Nephron progenitor cell (in vitro differentiated cells): ENCODE measurements at regions not wholly inside any gene's neighbourhood (a gene's known extent, or its start where the extent isn't known, plus 50 kb on each side); places are given as distances from the start of the nearest gene placed in this dataset.
"Not testable (repeated sequence)": the region's sequence is repeated elsewhere in the genome, so short reads cannot be mapped to it uniquely, and the experiment has no call there.

Experiments used
- DNase-seq: peaks from one replicate; pipeline ENCODE4 v3.0.0; 2021
- H3K27ac Mint-ChIP-seq: 2 replicates; pipeline ENCODE4 v1.8.0; 2021; ENCODE audit warnings: mild to moderate bottlenecking, moderate library complexity, mixed read lengths
- H3K27me3 Mint-ChIP-seq: 2 replicates; pipeline ENCODE4 v1.8.0; 2021; ENCODE audit warnings: mild to moderate bottlenecking, low read depth, mixed read lengths; ENCODE audit not compliant: poor library complexity
- H3K36me3 Mint-ChIP-seq: 2 replicates; pipeline ENCODE4 v1.8.0; 2021; ENCODE audit warnings: low read depth, mixed read lengths
- H3K4me1 Mint-ChIP-seq: 2 replicates; pipeline ENCODE4 v1.8.0; 2021; ENCODE audit warnings: mixed read lengths
- H3K4me3 Mint-ChIP-seq: 2 replicates; pipeline ENCODE4 v1.8.0; 2021; ENCODE audit warnings: mild to moderate bottlenecking, moderate library complexity, mixed read lengths
- H3K9me3 Mint-ChIP-seq: 2 replicates; pipeline ENCODE4 v1.8.0; 2021; ENCODE audit warnings: mild to moderate bottlenecking, moderate library complexity, mixed read lengths
- TF ChIP-seq, protein P1 (sequence below): fragments of 200-600 bp; sonication (generic); IDR thresholded peaks from 2 replicates; pipeline ENCODE4 v1.5.0; 2021; ENCODE audit warnings: antibody characterized with exemption

DNA sequence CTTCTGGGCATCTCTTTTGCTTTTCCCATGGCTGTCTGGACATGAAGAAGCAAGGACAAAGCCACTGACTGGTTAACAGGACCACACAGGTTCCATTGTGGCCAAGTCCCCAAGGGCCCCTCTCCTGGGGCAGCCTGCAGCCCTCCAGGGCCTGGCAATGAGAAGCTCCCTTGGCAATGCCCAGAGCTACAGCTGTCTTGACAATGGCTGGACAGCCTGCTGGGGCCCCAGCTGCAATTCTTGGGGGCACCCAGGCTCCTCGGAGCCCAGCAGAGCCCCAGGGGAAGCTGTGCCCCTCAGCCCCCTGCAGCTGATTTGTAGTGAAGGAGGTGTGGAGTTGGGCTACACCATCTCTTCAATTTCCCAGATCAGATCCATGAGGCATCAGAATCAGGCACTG is 384.9 kb upstream of the PODXL start:
- Mint-ChIP-seq H3K4me1 (peaks cover 6% of the 10 kb centered on the region), H3K9me3 (peaks cover 9% of the 10 kb centered on the region), H3K4me3 (no peak overlapping the region), H3K27ac (no peak overlapping the region), H3K27me3 (peaks cover 69% of the 10 kb centered on the region), H3K36me3 (no peaks in the 10 kb centered on the region)
- TF ChIP-seq, protein P1, sequence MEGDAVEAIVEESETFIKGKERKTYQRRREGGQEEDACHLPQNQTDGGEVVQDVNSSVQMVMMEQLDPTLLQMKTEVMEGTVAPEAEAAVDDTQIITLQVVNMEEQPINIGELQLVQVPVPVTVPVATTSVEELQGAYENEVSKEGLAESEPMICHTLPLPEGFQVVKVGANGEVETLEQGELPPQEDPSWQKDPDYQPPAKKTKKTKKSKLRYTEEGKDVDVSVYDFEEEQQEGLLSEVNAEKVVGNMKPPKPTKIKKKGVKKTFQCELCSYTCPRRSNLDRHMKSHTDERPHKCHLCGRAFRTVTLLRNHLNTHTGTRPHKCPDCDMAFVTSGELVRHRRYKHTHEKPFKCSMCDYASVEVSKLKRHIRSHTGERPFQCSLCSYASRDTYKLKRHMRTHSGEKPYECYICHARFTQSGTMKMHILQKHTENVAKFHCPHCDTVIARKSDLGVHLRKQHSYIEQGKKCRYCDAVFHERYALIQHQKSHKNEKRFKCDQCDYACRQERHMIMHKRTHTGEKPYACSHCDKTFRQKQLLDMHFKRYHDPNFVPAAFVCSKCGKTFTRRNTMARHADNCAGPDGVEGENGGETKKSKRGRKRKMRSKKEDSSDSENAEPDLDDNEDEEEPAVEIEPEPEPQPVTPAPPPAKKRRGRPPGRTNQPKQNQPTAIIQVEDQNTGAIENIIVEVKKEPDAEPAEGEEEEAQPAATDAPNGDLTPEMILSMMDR = no peak
- no peak for DNase-seq

DNA sequence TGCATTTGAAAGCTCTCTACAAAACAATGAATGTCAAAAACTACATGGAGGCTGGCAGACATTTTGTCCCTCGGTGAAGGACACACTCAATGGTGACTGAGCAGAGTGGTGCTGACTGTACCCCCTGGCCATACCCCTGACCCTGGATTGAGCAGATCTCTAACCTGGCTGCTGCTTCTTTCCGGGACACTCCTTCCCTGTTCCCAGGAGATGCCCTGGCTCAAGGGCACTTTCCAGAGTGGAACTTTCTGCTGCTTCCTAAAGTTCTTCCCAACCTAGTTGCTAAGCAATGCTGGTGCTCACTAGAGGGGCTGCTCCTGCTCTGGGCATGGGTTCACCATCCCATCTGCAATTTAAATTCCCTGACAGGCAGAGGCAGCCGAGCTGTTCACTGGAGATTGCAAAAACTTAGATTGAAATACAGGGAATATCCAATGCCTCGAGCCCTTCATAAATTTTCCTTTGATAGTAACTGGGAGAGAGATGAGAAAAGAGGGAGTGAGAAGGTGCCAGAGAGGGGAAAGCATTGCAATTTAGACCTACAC is 384.3 kb upstream of the PODXL start:
- H3K4me1 Mint-ChIP-seq = no peaks in the 10 kb centered on the region
- TF ChIP-seq, protein P1 = no peak
- no peaks in the 10 kb centered on the region for H3K36me3 Mint-ChIP-seq
- H3K4me3 Mint-ChIP-seq = no peak overlapping the region
- DNase-seq = no peak
- H3K27ac Mint-ChIP-seq = no peak overlapping the region
- peaks cover 68% of the 10 kb centered on the region for H3K27me3 Mint-ChIP-seq
- peaks cover 9% of the 10 kb centered on the region for H3K9me3 Mint-ChIP-seq

DNA sequence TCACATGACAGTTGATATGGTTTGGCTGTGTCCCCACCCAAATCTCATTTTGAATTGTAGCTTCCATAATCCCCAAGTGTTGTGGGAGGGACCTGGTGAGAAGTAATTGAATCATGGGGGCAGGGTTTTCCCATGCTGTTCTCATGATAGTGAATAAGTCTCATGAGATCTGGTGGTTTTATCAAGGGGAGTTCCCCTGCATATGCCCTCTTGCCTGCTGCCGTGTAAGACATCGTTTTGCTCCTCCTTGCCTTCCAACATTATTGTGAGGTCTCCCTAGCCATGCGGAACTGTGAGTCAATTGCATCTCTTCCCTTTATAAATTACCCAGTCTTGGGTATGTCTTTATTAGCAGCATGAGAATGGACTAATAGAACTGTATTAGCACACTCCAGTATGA is 382.4 kb upstream of the PODXL start:
- H3K27ac Mint-ChIP-seq, H3K9me3 Mint-ChIP-seq, H3K36me3 Mint-ChIP-seq, H3K4me1 Mint-ChIP-seq, DNase-seq, H3K4me3 Mint-ChIP-seq: not testable (repeated sequence)
- H3K27me3 Mint-ChIP-seq = peaks cover 67% of the 10 kb centered on the region

DNA sequence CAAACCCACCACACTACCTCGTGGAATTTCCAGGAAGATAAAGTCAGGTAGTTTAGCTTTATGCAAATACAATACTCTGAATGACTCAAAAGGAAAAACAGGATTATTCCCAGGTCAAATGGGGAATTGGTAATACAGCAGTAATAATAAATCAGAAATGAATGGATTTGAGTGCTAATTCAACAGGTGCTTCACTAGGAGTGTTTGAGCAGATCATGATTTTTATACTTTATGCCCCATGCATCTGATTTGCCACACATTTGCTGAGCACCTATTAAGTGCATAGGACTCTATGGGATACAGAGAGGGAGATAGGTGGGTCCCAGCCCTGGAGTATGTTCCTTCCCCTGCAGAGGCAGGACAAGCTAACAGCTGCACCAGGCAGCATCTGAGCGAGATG is 381.4 kb upstream of the PODXL start:
- TF ChIP-seq, protein P1 = no peak
- no peaks in the 10 kb centered on the region for H3K36me3 Mint-ChIP-seq
- H3K9me3 Mint-ChIP-seq = peaks cover 9% of the 10 kb centered on the region
- peaks cover 62% of the 10 kb centered on the region for H3K27me3 Mint-ChIP-seq
- H3K4me3 Mint-ChIP-seq = no peak overlapping the region
- H3K27ac Mint-ChIP-seq = no peak overlapping the region
- H3K4me1 Mint-ChIP-seq = no peaks in the 10 kb centered on the region
- DNase-seq = no peak

DNA sequence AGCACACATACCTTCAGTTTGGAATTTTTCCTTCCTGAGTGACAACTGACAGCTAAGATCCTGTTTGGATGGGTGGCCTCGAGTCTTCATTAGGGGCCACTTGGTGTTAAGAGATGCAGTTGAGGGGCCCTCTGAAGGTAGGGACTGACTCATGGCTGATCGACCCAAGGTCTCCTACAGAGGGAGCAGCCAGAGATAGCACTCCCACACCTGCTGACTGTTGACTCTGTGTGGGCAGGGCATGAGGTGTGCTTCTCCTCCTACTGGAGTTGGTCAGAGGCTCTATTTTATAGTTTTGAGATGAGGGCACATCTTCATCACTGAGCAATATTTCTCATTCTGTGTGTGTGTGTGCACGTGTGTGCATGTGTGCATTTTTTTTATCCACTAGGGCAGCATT is 378.8 kb upstream of the PODXL start:
- TF ChIP-seq, protein P1 = no peak
- no peak overlapping the region for H3K27ac Mint-ChIP-seq
- H3K4me1 Mint-ChIP-seq = no peaks in the 10 kb centered on the region
- DNase-seq = no peak
- H3K36me3 Mint-ChIP-seq = no peaks in the 10 kb centered on the region
- H3K4me3 Mint-ChIP-seq = no peak overlapping the region
- peaks cover 63% of the 10 kb centered on the region for H3K27me3 Mint-ChIP-seq
- H3K9me3 Mint-ChIP-seq = no peaks in the 10 kb centered on the region

DNA sequence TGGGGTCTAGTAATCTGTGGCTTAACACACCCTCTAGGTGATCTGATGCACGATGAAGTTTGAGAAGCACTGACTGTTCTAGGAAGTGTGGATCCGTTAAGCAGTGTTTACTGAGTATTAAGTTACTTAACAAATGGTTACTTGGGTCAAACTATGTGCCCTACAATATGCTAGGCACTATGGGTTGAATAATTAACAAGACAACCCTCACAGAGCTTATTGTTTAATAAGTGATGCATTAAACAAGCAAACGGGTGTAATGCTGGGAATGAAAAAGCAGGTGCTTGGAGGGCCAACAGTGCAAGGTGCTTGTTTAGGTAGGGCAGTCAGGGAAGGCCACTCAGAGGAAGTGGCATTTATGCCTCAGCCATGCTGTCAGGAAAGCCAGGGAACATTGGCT is 378.0 kb upstream of the PODXL start:
- H3K36me3 Mint-ChIP-seq = no peaks in the 10 kb centered on the region
- H3K9me3 Mint-ChIP-seq = no peaks in the 10 kb centered on the region
- TF ChIP-seq, protein P1 = no peak
- H3K27ac Mint-ChIP-seq = no peak overlapping the region
- no peaks in the 10 kb centered on the region for H3K4me1 Mint-ChIP-seq
- H3K27me3 Mint-ChIP-seq = peaks cover 60% of the 10 kb centered on the region
- no peak for DNase-seq
- no peak overlapping the region for H3K4me3 Mint-ChIP-seq
